ENCODE measurements at regions not wholly inside any gene's neighbourhood (a gene's known extent, or its start where the extent isn't known, plus 50 kb on each side); places are given as distances from the start of the nearest gene placed in this dataset.

DNA sequence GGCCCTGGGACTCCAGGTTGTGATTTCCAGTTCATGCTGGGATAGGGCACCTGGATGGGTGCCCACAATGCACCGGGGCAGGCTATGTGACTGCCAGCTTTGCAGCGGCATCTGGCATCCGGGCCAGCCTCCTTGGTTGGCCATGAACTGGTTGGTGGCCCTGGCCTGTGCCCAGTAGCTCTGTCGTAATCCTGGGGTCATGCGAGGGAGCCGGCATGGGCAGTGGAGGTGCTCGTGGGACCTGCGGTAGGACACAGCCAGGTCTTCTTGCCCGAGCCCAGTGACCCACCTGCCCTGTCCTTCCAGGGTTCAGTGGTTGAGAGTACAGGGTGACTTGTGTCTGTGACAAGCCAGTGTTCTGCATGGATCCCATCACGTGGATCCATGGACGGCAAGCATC is 237.9 kb downstream of the SNRPN start:
- no peak overlapping the region for H2BK12ac ChIP-seq (ENCODE audit: low read length in 2 of 2)
- no peak overlapping the region for H2BK120ac ChIP-seq (ENCODE audit: low read depth, low read length)
- H3K4me2 ChIP-seq (ENCODE audit: low read length, poor library complexity, severe bottlenecking): no peak overlapping the region
- H3K23ac ChIP-seq (ENCODE audit: low read length in 2 of 2): no peak overlapping the region
- peak overlapping the region in 1 of 2 experiments; percentile 26 for H3K4me3 ChIP-seq (ENCODE audit: insufficient read depth in 1 of 2, low read depth in 1 of 2, low read length in 2 of 2)
- no peak overlapping the region for H2BK5ac ChIP-seq (ENCODE audit: low read depth, low read length, poor library complexity, severe bottlenecking)
- H3K14ac ChIP-seq (ENCODE audit: low read length in 2 of 2): no peak overlapping the region
- H3K4me1 ChIP-seq (ENCODE audit: control insufficient read depth, insufficient read depth, low read depth, low read length): no peaks in the 10 kb centered on the region
- H3K18ac ChIP-seq (ENCODE audit: low read depth in 1 of 2, low read length in 2 of 2): no peak overlapping the region
- H3K36me3 ChIP-seq (ENCODE audit: control insufficient read depth in 1 of 2, insufficient read depth in 2 of 2, low read depth in 1 of 2, low read length in 2 of 2): no peaks in the 10 kb centered on the region
- no peak overlapping the region for H2AFZ ChIP-seq (ENCODE audit: low read depth, low read length)
- no peak for DNase-seq
- no peaks in the 10 kb centered on the region for H3K9me3 ChIP-seq (ENCODE audit: control insufficient read depth, low read length)
- no peak overlapping the region for H3K27ac ChIP-seq (ENCODE audit: low read length, poor library complexity, severe bottlenecking)
- no peak overlapping the region for H2BK15ac ChIP-seq (ENCODE audit: low read depth, poor library complexity, severe bottlenecking)
- H3K9ac ChIP-seq (ENCODE audit: low read length): no peak overlapping the region
- no peaks in the 10 kb centered on the region for H3K27me3 ChIP-seq (ENCODE audit: control insufficient read depth in 1 of 2, insufficient read depth in 1 of 2, low read length in 2 of 2)
- no peak overlapping the region for H3K4ac ChIP-seq (ENCODE audit: low read depth in 1 of 2, low read length in 2 of 2)
- no peak overlapping the region for H2AK5ac ChIP-seq (ENCODE audit: low read length, severe bottlenecking)
- WGBS: 85% methylated on average over 11 of the region's 11 CpGs
- no peaks in the 10 kb centered on the region for H3K79me1 ChIP-seq (replicated peaks; ENCODE audit: low read length, poor library complexity, severe bottlenecking)
- H4K91ac ChIP-seq (ENCODE audit: low read length): no peak overlapping the region
- no peak overlapping the region for H4K8ac ChIP-seq (ENCODE audit: low read length)

GRCh38 chr15:25207369-25207768 is 231.5 kb downstream of the UBE3A start:
- H3K9me3 ChIP-seq (ENCODE audit: control insufficient read depth, low read length): no peaks in the 10 kb centered on the region
- no peaks in the 10 kb centered on the region for H3K79me1 ChIP-seq (replicated peaks; ENCODE audit: low read length, poor library complexity, severe bottlenecking)
- no peak overlapping the region for H3K4ac ChIP-seq (ENCODE audit: low read depth in 1 of 2, low read length in 2 of 2)
- H2BK120ac ChIP-seq (ENCODE audit: low read depth, low read length): no peak overlapping the region
- no peak overlapping the region for H3K23ac ChIP-seq (ENCODE audit: low read length in 2 of 2)
- no peak overlapping the region for H3K14ac ChIP-seq (ENCODE audit: low read length in 2 of 2)
- H4K8ac ChIP-seq (ENCODE audit: low read length): no peak overlapping the region
- DNase-seq: no peak
- no peaks in the 10 kb centered on the region for H3K27me3 ChIP-seq (ENCODE audit: control insufficient read depth in 1 of 2, insufficient read depth in 1 of 2, low read length in 2 of 2)
- H3K18ac ChIP-seq (ENCODE audit: low read depth in 1 of 2, low read length in 2 of 2): no peak overlapping the region
- no peak overlapping the region for H3K9ac ChIP-seq (ENCODE audit: low read length)
- H2AFZ ChIP-seq (ENCODE audit: low read depth, low read length): no peak overlapping the region
- no peaks in the 10 kb centered on the region for H3K4me1 ChIP-seq (ENCODE audit: control insufficient read depth, insufficient read depth, low read depth, low read length)
- no peak overlapping the region for H3K4me2 ChIP-seq (ENCODE audit: low read length, poor library complexity, severe bottlenecking)
- no peak overlapping the region for H2BK15ac ChIP-seq (ENCODE audit: low read depth, poor library complexity, severe bottlenecking)
- 71% methylated on average over 5 of the region's 5 CpGs for whole genome bisulfite sequencing
- no peak overlapping the region for H2BK12ac ChIP-seq (ENCODE audit: low read length in 2 of 2)
- no peak overlapping the region for H4K91ac ChIP-seq (ENCODE audit: low read length)
- no peaks in the 10 kb centered on the region for H3K36me3 ChIP-seq (ENCODE audit: control insufficient read depth in 1 of 2, insufficient read depth in 2 of 2, low read depth in 1 of 2, low read length in 2 of 2)
- H2BK5ac ChIP-seq (ENCODE audit: low read depth, low read length, poor library complexity, severe bottlenecking): no peak overlapping the region
- H3K4me3 ChIP-seq (ENCODE audit: insufficient read depth in 1 of 2, low read depth in 1 of 2, low read length in 2 of 2): no peak overlapping the region
- no peak overlapping the region for H2AK5ac ChIP-seq (ENCODE audit: low read length, severe bottlenecking)
- H3K27ac ChIP-seq (ENCODE audit: low read length, poor library complexity, severe bottlenecking): no peak overlapping the region

DNA sequence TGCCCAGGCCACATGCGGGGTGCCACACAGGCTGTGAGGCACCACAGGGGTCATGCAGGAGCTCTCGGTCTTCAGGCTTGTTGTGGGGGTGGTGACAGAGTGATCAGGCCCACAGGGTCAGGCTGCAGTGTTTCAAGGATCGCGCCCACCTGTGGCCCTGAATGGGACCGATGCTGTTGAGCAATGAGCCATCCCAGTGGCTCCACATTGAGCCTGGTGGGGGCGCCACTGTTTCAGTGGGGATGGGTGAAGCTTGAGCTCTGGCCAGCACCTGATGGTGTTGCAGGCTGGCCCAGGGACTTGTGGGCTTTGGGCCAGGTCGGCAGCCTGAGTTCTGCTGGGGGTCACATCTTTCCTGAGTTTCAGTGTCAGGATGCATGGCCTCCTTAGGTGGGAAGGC is 230.1 kb downstream of the UBE3A start:
- Histone ChIP-seq H4K8ac (ENCODE audit: low read length) (no peak overlapping the region), H3K23ac (ENCODE audit: low read length in 2 of 2) (no peak overlapping the region), H3K4me3 (ENCODE audit: insufficient read depth in 1 of 2, low read depth in 1 of 2, low read length in 2 of 2) (no peak overlapping the region), H2AK5ac (ENCODE audit: low read length, severe bottlenecking) (no peak overlapping the region), H3K27me3 (ENCODE audit: control insufficient read depth in 1 of 2, insufficient read depth in 1 of 2, low read length in 2 of 2) (no peaks in the 10 kb centered on the region), H3K4me2 (ENCODE audit: low read length, poor library complexity, severe bottlenecking) (no peak overlapping the region), H3K36me3 (ENCODE audit: control insufficient read depth in 1 of 2, insufficient read depth in 2 of 2, low read depth in 1 of 2, low read length in 2 of 2) (no peaks in the 10 kb centered on the region), H4K91ac (ENCODE audit: low read length) (no peak overlapping the region), H3K27ac (ENCODE audit: low read length, poor library complexity, severe bottlenecking) (no peak overlapping the region), H3K79me1 (replicated peaks; ENCODE audit: low read length, poor library complexity, severe bottlenecking) (no peaks in the 10 kb centered on the region), H3K9ac (ENCODE audit: low read length) (no peak overlapping the region), H2BK120ac (ENCODE audit: low read depth, low read length) (no peak overlapping the region), H3K4ac (ENCODE audit: low read depth in 1 of 2, low read length in 2 of 2) (no peak overlapping the region), H2BK12ac (ENCODE audit: low read length in 2 of 2) (no peak overlapping the region), H2BK15ac (ENCODE audit: low read depth, poor library complexity, severe bottlenecking) (no peak overlapping the region), H3K14ac (ENCODE audit: low read length in 2 of 2) (no peak overlapping the region), H3K4me1 (ENCODE audit: control insufficient read depth, insufficient read depth, low read depth, low read length) (no peaks in the 10 kb centered on the region), H3K18ac (ENCODE audit: low read depth in 1 of 2, low read length in 2 of 2) (no peak overlapping the region), H2AFZ (ENCODE audit: low read depth, low read length) (no peak overlapping the region), H3K9me3 (ENCODE audit: control insufficient read depth, low read length) (no peaks in the 10 kb centered on the region), H2BK5ac (ENCODE audit: low read depth, low read length, poor library complexity, severe bottlenecking) (no peak overlapping the region)
- no peak for DNase-seq
- WGBS: 80% methylated on average over 7 of the region's 7 CpGs

DNA sequence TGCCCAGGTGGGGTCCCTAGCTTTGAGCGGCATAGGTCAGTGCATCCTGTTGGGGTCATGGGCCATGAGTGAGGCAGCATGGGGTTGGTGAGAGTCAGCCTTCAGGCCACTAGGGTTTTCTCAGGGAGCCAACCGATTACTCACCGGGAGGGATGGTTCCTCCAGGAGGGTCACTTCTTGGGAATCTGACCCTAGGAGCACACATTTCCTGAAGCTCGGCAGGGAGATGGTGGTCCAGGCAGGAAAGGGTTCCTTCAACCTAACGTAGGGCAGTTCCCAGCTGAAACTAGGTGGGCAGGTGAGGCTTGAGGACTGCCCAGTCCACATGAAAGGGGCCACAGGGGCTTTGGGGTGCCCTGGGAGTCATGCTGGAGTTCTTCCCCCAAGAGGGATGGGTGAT is 218.0 kb downstream of the UBE3A start:
- Histone ChIP-seq H3K18ac (ENCODE audit: low read depth in 1 of 2, low read length in 2 of 2) (no peak overlapping the region), H3K27me3 (ENCODE audit: control insufficient read depth in 1 of 2, insufficient read depth in 1 of 2, low read length in 2 of 2) (no peaks in the 10 kb centered on the region), H2BK120ac (ENCODE audit: low read depth, low read length) (no peak overlapping the region), H3K4me1 (ENCODE audit: control insufficient read depth, insufficient read depth, low read depth, low read length) (no peaks in the 10 kb centered on the region), H4K91ac (ENCODE audit: low read length) (no peak overlapping the region), H2BK12ac (ENCODE audit: low read length in 2 of 2) (no peak overlapping the region), H3K4me2 (ENCODE audit: low read length, poor library complexity, severe bottlenecking) (no peak overlapping the region), H3K4me3 (ENCODE audit: insufficient read depth in 1 of 2, low read depth in 1 of 2, low read length in 2 of 2) (no peak overlapping the region), H3K14ac (ENCODE audit: low read length in 2 of 2) (no peak overlapping the region), H4K8ac (ENCODE audit: low read length) (no peak overlapping the region), H2BK15ac (ENCODE audit: low read depth, poor library complexity, severe bottlenecking) (no peak overlapping the region), H3K36me3 (ENCODE audit: control insufficient read depth in 1 of 2, insufficient read depth in 2 of 2, low read depth in 1 of 2, low read length in 2 of 2) (no peaks in the 10 kb centered on the region), H2AFZ (ENCODE audit: low read depth, low read length) (no peak overlapping the region), H3K79me1 (replicated peaks; ENCODE audit: low read length, poor library complexity, severe bottlenecking) (no peaks in the 10 kb centered on the region), H2BK5ac (ENCODE audit: low read depth, low read length, poor library complexity, severe bottlenecking) (no peak overlapping the region), H2AK5ac (ENCODE audit: low read length, severe bottlenecking) (no peak overlapping the region), H3K9me3 (ENCODE audit: control insufficient read depth, low read length) (peaks cover 5% of the 10 kb centered on the region), H3K27ac (ENCODE audit: low read length, poor library complexity, severe bottlenecking) (no peak overlapping the region), H3K23ac (ENCODE audit: low read length in 2 of 2) (no peak overlapping the region), H3K9ac (ENCODE audit: low read length) (no peak overlapping the region), H3K4ac (ENCODE audit: low read depth in 1 of 2, low read length in 2 of 2) (no peak overlapping the region)
- DNase-seq: no peak
- WGBS: 78% methylated on average over 5 of the region's 5 CpGs
